22Rv1 (cell line): ENCODE measurements at regions not wholly inside any gene's neighbourhood (a gene's known extent, or its start where the extent isn't known, plus 50 kb on each side); places are given as distances from the start of the nearest gene placed in this dataset.
"Not testable (repeated sequence)": the region's sequence is repeated elsewhere in the genome, so short reads cannot be mapped to it uniquely, and the experiment has no call there.

Experiments
- H3K27ac ChIP-seq: fragments of 450-650 bp; 2 replicates; pipeline ENCODE4 v1.5.1; 2017
- ZFX ChIP-seq: fragments of 450-650 bp; IDR thresholded peaks from 2 replicates; pipeline ENCODE4 v1.6.1; 2017; ENCODE audit warnings: antibody characterized with exemption, borderline replicate concordance
- TF ChIP-seq, protein P1 (sequence below): fragments of 450-650 bp; IDR thresholded peaks from 2 replicates; pipeline ENCODE4 v1.5.1; 2017; ENCODE audit warnings: mild to moderate bottlenecking

GRCh38 chr6:74448850-74449249, 752.8 kb downstream of the CD109 start:
- no peak overlapping the region for H3K27ac ChIP-seq
- no peak for TF ChIP-seq ZFX
- TF ChIP-seq, protein P1, sequence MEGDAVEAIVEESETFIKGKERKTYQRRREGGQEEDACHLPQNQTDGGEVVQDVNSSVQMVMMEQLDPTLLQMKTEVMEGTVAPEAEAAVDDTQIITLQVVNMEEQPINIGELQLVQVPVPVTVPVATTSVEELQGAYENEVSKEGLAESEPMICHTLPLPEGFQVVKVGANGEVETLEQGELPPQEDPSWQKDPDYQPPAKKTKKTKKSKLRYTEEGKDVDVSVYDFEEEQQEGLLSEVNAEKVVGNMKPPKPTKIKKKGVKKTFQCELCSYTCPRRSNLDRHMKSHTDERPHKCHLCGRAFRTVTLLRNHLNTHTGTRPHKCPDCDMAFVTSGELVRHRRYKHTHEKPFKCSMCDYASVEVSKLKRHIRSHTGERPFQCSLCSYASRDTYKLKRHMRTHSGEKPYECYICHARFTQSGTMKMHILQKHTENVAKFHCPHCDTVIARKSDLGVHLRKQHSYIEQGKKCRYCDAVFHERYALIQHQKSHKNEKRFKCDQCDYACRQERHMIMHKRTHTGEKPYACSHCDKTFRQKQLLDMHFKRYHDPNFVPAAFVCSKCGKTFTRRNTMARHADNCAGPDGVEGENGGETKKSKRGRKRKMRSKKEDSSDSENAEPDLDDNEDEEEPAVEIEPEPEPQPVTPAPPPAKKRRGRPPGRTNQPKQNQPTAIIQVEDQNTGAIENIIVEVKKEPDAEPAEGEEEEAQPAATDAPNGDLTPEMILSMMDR = no peak

- TF ChIP-seq, protein P1 = no peak
- TF ChIP-seq ZFX = no peak
- H3K27ac ChIP-seq = no peak overlapping the region
Measured at GRCh38 chr6:74447013-74447412, 751.0 kb downstream of the CD109 start.

GRCh38 chr6:74439123-74439811, 743.3 kb downstream of the CD109 start:
- no peak overlapping the region for H3K27ac ChIP-seq
- no peak for TF ChIP-seq ZFX

- not testable (repeated sequence) for H3K27ac ChIP-seq
Measured at GRCh38 chr6:74438395-74438794, 742.4 kb downstream of the CD109 start.

DNA sequence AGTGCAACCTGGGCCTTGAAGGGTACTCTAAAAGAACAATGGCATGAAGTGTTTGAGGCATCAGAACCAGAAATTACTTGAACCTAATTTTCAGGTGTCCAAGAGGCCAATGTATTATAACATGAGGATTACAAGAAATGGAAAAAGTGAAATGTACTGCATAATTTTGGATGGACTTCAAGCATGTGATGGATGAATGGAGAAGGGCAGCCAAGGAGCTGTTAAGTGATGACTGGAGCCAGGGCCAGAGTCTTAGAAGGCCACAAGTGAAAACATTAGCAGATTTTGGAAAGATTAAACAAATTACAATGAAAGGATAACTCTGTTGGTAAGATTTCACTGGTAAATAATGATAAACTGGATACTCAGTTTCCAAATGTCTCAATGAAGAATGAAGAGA, 738.2 kb downstream of the CD109 start:
- TF ChIP-seq ZFX = no peak
- TF ChIP-seq, protein P1 = no peak

GRCh38 chr6:74431873-74432580, 736.0 kb downstream of the CD109 start:
- H3K27ac ChIP-seq = no peak overlapping the region
- TF ChIP-seq, protein P1 = no peak
- no peak for TF ChIP-seq ZFX

More for the DNA sequence above, 738.2 kb downstream of the CD109 start:
- no peak overlapping the region for H3K27ac ChIP-seq

DNA sequence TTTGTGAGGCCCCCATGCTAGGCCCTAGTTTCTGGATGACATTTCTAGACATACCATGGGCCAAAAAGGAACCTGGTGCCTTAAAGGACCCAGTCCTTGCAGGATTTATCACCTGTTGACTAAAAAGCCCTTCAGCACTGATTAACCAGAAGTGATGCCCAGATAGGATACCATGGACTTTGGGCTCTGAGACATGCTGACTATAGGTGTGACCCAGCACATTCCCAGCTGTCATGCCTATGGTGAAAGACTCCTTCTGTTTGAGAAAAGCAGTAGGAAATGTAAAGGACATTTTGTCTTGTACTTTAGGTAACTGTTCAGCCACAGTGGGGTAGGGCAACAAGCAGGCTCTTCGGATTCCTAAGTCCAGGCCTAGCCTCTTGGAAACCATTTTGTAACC, 724.2 kb downstream of the CD109 start:
- no peak overlapping the region for H3K27ac ChIP-seq
- TF ChIP-seq, protein P1 = no peak
- TF ChIP-seq ZFX = no peak

- no peak overlapping the region for H3K27ac ChIP-seq
- TF ChIP-seq ZFX = no peak
- TF ChIP-seq, protein P1 = no peak
Measured at GRCh38 chr6:74415056-74415455, 719.1 kb downstream of the CD109 start.
